ENCODE measurements at regions not wholly inside any gene's neighbourhood (a gene's known extent, or its start where the extent isn't known, plus 50 kb on each side); places are given as distances from the start of the nearest gene placed in this dataset.

DNA sequence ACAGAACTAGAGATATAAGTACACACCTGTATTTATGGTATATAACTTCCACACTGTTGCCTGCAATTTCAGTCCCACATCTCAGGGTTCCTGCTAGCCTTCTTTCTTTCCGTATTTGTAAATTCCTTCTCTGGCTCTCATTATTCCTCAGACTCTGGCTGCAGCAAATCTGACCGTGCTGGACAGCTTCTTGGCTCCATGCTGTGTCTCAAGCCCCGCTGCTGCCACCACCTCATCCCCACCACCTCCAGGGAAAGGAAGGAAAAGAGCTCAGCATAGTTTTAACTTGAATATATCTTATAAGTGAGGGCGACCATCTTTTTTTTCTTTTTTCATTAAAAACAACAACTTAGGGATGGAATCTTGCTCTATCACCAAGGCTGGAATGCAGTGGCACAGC is 155.6 kb upstream of the CXCL13 start:
- TF ChIP-seq CTCF (conservative IDR thresholded peaks at IDR 0.05): no peak
- TF ChIP-seq EZH2 (IDR thresholded peaks at IDR 0.05; ENCODE audit: low read depth): no peak

All from PC-9 (cell line).